Lung (tissue), 12 donors: ENCODE measurements at regions not wholly inside any gene's neighbourhood (a gene's known extent, or its start where the extent isn't known, plus 50 kb on each side); places are given as distances from the start of the nearest gene placed in this dataset. TPM values are rescaled to one million over a fixed set of nuclear protein-coding genes. Genes with fewer than 3 reads are reported as not detected.
A peak's percentile ranks its signal among the peaks of the same experiment; 100 is the strongest.

Experiments
- ATAC-seq: fragments of 200-7000 bp; cut with Tn5 transposase; one replicate; pipeline ENCODE4 v1.9.1; 2020; ENCODE audit warnings: moderate number of reproducible peaks; ENCODE audit not compliant: insufficient read depth, low FRiP score
- DNase-seq, 3 donors: peaks; one replicate each; pipeline ENCODE4 v3.0.0-alpha.2; 2013 to 2017
- H3K27ac ChIP-seq, 2 donors: one replicate each; pipeline ENCODE4 v1.5.1; 2013; ENCODE audit warnings: mild to moderate bottlenecking in 2 of 2, moderate library complexity in 2 of 2, control low read depth in 1 of 2, inconsistent platforms in 1 of 2, low read depth in 1 of 2, low read length in 1 of 2
- H3K27me3 ChIP-seq, 3 donors: one replicate each; pipeline ENCODE4 v1.5.1; 2013; ENCODE audit warnings: low read length in 2 of 3; ENCODE audit not compliant: control insufficient read depth in 3 of 3, insufficient read depth in 3 of 3
- H3K36me3 ChIP-seq, 4 donors: one replicate each; pipeline ENCODE4 v1.5.1; 2013; ENCODE audit warnings: low read length in 4 of 4, mild to moderate bottlenecking in 1 of 4, moderate library complexity in 1 of 4; ENCODE audit not compliant: control insufficient read depth in 4 of 4, insufficient read depth in 4 of 4
- H3K4me1 ChIP-seq, 5 donors: one replicate each; pipeline ENCODE4 v1.5.1; 2013; ENCODE audit warnings: low read length in 5 of 5, mild to moderate bottlenecking in 2 of 5, moderate library complexity in 1 of 5; ENCODE audit not compliant: control insufficient read depth in 5 of 5, insufficient read depth in 5 of 5
- H3K4me3 ChIP-seq: one replicate; pipeline ENCODE4 v1.5.1; 2013; ENCODE audit warnings: mild to moderate bottlenecking, control low read depth, moderate library complexity
- H3K9ac ChIP-seq, 2 donors: one replicate each; pipeline ENCODE4 v1.5.1; 2013; ENCODE audit warnings: low read length in 2 of 2, control low read depth in 1 of 2; ENCODE audit not compliant: insufficient read depth in 1 of 2
- H3K9me3 ChIP-seq, 4 donors: one replicate each; pipeline ENCODE4 v1.5.1; 2013; ENCODE audit warnings: low read length in 3 of 4, mild to moderate bottlenecking in 1 of 4, moderate library complexity in 1 of 4; ENCODE audit not compliant: control insufficient read depth in 4 of 4, insufficient read depth in 3 of 4
- CTCF ChIP-seq: IDR thresholded peaks from 2 replicates; pipeline ENCODE4 v1.5.1; 2012; ENCODE audit warnings: mild to moderate bottlenecking; ENCODE audit errors: control extremely low read depth, extremely low read depth
- WGBS, 2 donors: extraction: QIAGEN DNeasy Blood & Tissue Kit; methylation state at CpG; one replicate each; pipeline ENCODE4 v1.1.7; 2013; 5-methylcytosine and 5-hydroxymethylcytosine counted together
- small RNA-seq: library from RNA; depleted of rRNA; stranded (forward); fragments of <200 nt; gene quantifications from one replicate; pipeline ENCODE3, GENCODE V24; 2014; ENCODE audit warnings: low replicate concordance
- donor health status: control.
- donor health status: control.
- donor health status: Bipolar disorder and iron deficiency.
- donor health status: healthy.
- donor health status: DM: yes; HTN: yes; CAD: no.

- Histone ChIP-seq H3K27me3 (peaks cover 0 to 10% (median 3%) of the 10 kb centered on the region in 3 donors), H3K4me3 (no peak overlapping the region), H3K27ac (no peak overlapping the region), H3K4me1 (peaks cover 0 to 12% (median 0%) of the 10 kb centered on the region in 5 donors), H3K9ac (no peak overlapping the region), H3K36me3 (no peaks in the 10 kb centered on the region), H3K9me3 (no peaks in the 10 kb centered on the region)
- DNase-seq = peak in 2 of 3 donors; percentile 60 to 75
- ATAC-seq = no peak
- no peak for TF ChIP-seq CTCF
- WGBS, 2 donors = 68 to 69% methylated on average over 9 of the region's 9 CpGs
Measured at GRCh38 chr2:120684289-120685065, 51.2 kb upstream of the GLI2 start.

GRCh38 chr2:120685066-120685973 is 50.3 kb upstream of the GLI2 start:
- ATAC-seq = no peak
- no peak overlapping the region for H3K27ac ChIP-seq
- H3K27me3 ChIP-seq = peaks cover 0 to 9% (median 0%) of the 10 kb centered on the region in 3 donors

More at GRCh38 chr2:120685066-120685973, 50.3 kb upstream of the GLI2 start:
- Histone ChIP-seq H3K4me1 (peaks cover 0 to 12% (median 0%) of the 10 kb centered on the region in 5 donors), H3K9ac (no peak overlapping the region), H3K4me3 (no peak overlapping the region), H3K9me3 (no peaks in the 10 kb centered on the region), H3K36me3 (no peaks in the 10 kb centered on the region)
- no peak for TF ChIP-seq CTCF
- DNase-seq = peak in 1 of 3 donors; percentile 24
- WGBS, 2 donors = 57 to 70% methylated on average over 5 of the region's 5 CpGs

Small RNA genes in the stretch of these regions (small RNA-seq; reads per million reads assigned to genes)
- not detected for gene RF00019
